ENCODE measurements at regions not wholly inside any gene's neighbourhood (a gene's known extent, or its start where the extent isn't known, plus 50 kb on each side); places are given as distances from the start of the nearest gene placed in this dataset.

DNA sequence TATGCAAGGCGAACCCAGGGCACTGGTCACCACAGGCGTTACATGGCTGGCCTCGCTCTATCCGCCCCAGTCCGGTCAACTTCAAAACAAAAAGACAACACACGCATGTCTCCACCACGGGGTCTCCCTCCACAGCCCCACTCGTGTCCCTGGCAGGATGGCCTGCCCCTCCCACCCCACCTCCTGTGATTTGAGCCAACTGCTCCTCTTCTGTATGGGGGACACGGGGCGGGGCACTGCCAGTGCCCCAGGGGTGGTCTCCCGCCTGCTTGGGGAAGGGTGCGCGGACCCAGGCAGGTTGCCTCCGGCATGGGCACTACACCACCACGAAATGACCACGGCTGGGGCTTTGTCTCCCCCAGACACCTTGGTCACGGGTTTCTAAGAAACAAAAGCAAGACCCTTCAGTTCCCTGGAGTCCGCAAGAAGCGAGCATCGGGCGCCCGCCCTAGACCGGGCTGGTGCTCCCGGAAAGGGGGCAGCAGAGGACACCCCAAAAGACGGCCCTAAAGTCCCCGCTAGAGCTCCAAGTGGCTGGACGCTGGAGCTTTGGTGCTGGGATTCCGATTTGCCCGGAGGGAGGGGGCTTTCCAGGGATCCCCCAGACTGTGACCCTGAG is 219.3 kb upstream of the PRICKLE2 start:
- 13 to 29% (median 16%) methylated on average over 18 to 29 of the region's 29 CpGs for WGBS, 5 donors
- no peak for DNase-seq
- H3K27me3 ChIP-seq (replicated peaks in 1 of 7), result peaks cover 0 to 93% (median 30%) of the 10 kb centered on the region in 7 donors

DNA sequence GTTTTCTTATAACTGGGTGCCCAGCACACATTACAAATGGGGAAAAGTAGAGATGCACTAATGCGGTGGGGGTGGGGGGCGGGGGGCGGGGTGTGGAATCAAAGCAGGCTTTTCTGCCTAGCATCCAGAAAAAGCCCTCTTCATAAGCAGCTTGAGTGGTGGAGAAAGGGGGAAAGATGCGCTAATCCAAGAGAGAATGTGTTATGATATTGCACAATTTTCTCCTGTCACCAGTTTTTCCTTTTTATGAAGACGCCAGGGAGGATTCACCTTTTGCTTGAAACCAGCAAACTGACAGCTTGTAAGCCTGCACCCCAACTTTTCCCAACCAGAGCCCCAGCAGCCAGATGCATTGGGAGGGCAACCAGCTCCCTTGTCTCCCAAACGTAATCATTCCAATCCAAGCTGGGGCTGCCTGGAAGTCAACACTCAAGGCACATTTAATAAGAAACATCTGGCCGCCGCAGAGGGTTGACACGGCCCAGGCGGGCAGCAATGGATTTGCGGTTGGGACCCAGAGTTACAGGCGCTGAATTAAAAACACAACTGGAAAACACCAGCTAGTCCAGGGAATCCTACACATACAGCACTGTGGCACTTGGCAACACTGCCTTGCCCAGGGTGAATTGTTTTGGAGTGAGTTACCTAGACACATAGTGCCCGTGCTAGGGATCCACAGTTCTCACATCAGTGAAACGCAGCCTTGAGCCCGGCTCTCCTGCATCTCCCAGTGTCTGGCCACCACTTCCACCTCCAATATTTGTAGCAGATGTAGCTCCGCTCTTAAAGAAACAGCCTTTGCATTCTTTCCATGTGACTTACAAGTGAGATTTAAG is 218.5 kb upstream of the PRICKLE2 start:
- no peak for DNase-seq
- H3K36me3 ChIP-seq, result no peaks in the 10 kb centered on the region
- H3K27me3 ChIP-seq (replicated peaks in 1 of 7), result peaks cover 0 to 96% (median 30%) of the 10 kb centered on the region in 7 donors
- peaks cover 0 to 16% (median 4%) of the 10 kb centered on the region in 6 donors for H3K4me1 ChIP-seq
- 47 to 62% (median 50%) methylated on average over 16 of the region's 16 CpGs for WGBS, 5 donors
- intact Hi-C loops (cut with DNase I; ENCODE audit: low total_unique reads), result no loop called here
- TF ChIP-seq POLR2A (IDR thresholded peaks at IDR 0.05) (no peak), POLR2AphosphoS5 (IDR thresholded peaks at IDR 0.05) (peak in 1 of 3 donors; percentile 27)
- H3K9me3 ChIP-seq, result no peaks in the 10 kb centered on the region
- no peak overlapping the region for H3K27ac ChIP-seq
- peak overlapping the region in 1 of 8 donors; percentile 38 for H3K4me3 ChIP-seq

More for the DNA sequence above, 219.3 kb upstream of the PRICKLE2 start:
- H3K4me3 ChIP-seq, result peak overlapping the region in 6 of 8 donors; percentile 22 to 58 (median 30)
- peaks cover 0 to 16% (median 4%) of the 10 kb centered on the region in 6 donors for H3K4me1 ChIP-seq
- no peaks in the 10 kb centered on the region for H3K36me3 ChIP-seq
- intact Hi-C loops (cut with DNase I; ENCODE audit: low total_unique reads), result no loop called here
- no peak overlapping the region for H3K27ac ChIP-seq
- TF ChIP-seq, protein P1, sequence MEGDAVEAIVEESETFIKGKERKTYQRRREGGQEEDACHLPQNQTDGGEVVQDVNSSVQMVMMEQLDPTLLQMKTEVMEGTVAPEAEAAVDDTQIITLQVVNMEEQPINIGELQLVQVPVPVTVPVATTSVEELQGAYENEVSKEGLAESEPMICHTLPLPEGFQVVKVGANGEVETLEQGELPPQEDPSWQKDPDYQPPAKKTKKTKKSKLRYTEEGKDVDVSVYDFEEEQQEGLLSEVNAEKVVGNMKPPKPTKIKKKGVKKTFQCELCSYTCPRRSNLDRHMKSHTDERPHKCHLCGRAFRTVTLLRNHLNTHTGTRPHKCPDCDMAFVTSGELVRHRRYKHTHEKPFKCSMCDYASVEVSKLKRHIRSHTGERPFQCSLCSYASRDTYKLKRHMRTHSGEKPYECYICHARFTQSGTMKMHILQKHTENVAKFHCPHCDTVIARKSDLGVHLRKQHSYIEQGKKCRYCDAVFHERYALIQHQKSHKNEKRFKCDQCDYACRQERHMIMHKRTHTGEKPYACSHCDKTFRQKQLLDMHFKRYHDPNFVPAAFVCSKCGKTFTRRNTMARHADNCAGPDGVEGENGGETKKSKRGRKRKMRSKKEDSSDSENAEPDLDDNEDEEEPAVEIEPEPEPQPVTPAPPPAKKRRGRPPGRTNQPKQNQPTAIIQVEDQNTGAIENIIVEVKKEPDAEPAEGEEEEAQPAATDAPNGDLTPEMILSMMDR (IDR thresholded peaks at IDR 0.05 in 8 of 11, conservative IDR thresholded peaks at IDR 0.05 in 3 of 11), result no peak
- TF ChIP-seq POLR2AphosphoS5 (IDR thresholded peaks at IDR 0.05) (no peak), POLR2A (IDR thresholded peaks at IDR 0.05) (no peak)
- H3K9me3 ChIP-seq, result no peaks in the 10 kb centered on the region

DNA sequence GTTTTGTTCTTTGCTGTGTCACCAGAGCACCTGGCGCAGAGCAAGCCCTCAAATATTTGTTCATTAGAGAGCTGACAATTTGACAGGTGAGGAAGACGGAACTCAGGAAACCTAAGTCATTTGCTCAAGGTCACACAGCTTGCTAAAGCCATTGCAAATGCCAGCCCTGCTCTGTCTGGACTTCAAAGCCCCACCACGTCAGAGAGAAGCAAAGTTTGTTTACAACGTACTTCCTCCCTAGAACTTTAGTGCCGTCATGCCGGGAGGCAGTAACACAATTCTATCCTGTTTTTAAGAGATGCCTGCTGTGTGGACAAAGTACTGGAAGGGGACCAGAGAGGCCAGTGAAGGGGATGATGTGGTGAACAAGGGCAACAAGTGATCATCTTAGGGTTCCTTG is 216.6 kb upstream of the PRICKLE2 start:
- H3K4me3 ChIP-seq, result no peak overlapping the region
- no peak overlapping the region for H3K27ac ChIP-seq
- peaks cover 0 to 83% (median 30%) of the 10 kb centered on the region in 7 donors for H3K27me3 ChIP-seq (replicated peaks in 1 of 7)
- H3K9me3 ChIP-seq, result peaks cover 0 to 2% (median 0%) of the 10 kb centered on the region in 8 donors
- no peak for TF ChIP-seq POLR2A (IDR thresholded peaks at IDR 0.05)
- TF ChIP-seq, protein P1 (IDR thresholded peaks at IDR 0.05 in 8 of 11, conservative IDR thresholded peaks at IDR 0.05 in 3 of 11), result no peak
- TF ChIP-seq POLR2AphosphoS5 (IDR thresholded peaks at IDR 0.05), result no peak
- DNase-seq, result no peak
- peaks cover 0 to 16% (median 4%) of the 10 kb centered on the region in 6 donors for H3K4me1 ChIP-seq
- intact Hi-C loops (cut with DNase I; ENCODE audit: low total_unique reads), result no loop called here
- WGBS, 5 donors, result 31 to 45% (median 35%) methylated on average over 6 of the region's 6 CpGs
- no peaks in the 10 kb centered on the region for H3K36me3 ChIP-seq

DNA sequence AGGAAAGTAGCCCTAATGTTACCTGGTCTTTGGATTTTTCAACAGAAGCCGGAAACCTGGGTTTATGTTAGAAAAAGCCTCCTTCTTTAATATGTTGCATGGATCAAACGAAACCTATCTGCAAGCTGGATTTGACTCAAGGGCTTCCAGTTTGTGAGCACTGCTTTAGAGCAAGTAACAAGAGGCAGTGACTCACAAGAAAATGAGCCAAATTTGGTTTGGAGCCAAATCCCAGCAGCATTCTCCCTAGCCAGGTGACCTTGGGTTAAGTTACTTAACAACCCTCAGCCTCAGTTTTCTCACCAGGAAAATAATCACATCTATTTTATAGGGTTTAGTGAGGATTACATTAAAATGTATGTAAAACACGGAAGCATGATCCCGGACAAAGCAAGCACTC is 215.2 kb upstream of the PRICKLE2 start:
- Histone ChIP-seq H3K9me3 (peaks cover 0 to 16% (median 4%) of the 10 kb centered on the region in 8 donors), H3K27ac (no peak overlapping the region), H3K4me3 (no peak overlapping the region), H3K4me1 (peaks cover 0 to 15% (median 4%) of the 10 kb centered on the region in 6 donors), H3K27me3 (replicated peaks in 1 of 7) (peaks cover 0 to 71% (median 28%) of the 10 kb centered on the region in 7 donors), H3K36me3 (no peaks in the 10 kb centered on the region)
- WGBS, 5 donors, result 79 to 85% (median 84%) methylated on average over 4 of the region's 4 CpGs
- DNase-seq, result no peak
- intact Hi-C loops (cut with DNase I; ENCODE audit: low total_unique reads), result no loop called here
- TF ChIP-seq, protein P1 (IDR thresholded peaks at IDR 0.05 in 8 of 11, conservative IDR thresholded peaks at IDR 0.05 in 3 of 11), result no peak
- TF ChIP-seq POLR2A (IDR thresholded peaks at IDR 0.05) (no peak), POLR2AphosphoS5 (IDR thresholded peaks at IDR 0.05) (no peak)

All from spleen (tissue), 11 donors.